ENCODE measurements at regions not wholly inside any gene's neighbourhood (a gene's known extent, or its start where the extent isn't known, plus 50 kb on each side); places are given as distances from the start of the nearest gene placed in this dataset.

- Histone ChIP-seq H3K4me1 (ENCODE audit: control insufficient read depth, insufficient read depth, low read length) (no peaks in the 10 kb centered on the region), H3K27me3 (replicated peaks in 1 of 2; ENCODE audit: control insufficient read depth in 2 of 2, insufficient read depth in 2 of 2, low read length in 1 of 2) (peaks cover 0 to 2% of the 10 kb centered on the region in 2 experiments; a peak in 1 of 4 replicates), H3K4me3 (no peak overlapping the region), H3K79me2 (ENCODE audit: control insufficient read depth, insufficient read depth, low read length) (no peaks in the 10 kb centered on the region), H3K27ac (ENCODE audit: control insufficient read depth, insufficient read depth) (no peak overlapping the region), H3K36me3 (ENCODE audit: control insufficient read depth in 2 of 2, insufficient read depth in 2 of 2, low read length in 1 of 2) (no peaks in the 10 kb centered on the region), H3K4me2 (ENCODE audit: control insufficient read depth, insufficient read depth) (no peak overlapping the region), H4K20me1 (ENCODE audit: control insufficient read depth, insufficient read depth) (no peaks in the 10 kb centered on the region), H3K9ac (ENCODE audit: control insufficient read depth, insufficient read depth, low read length) (no peak overlapping the region), H2AFZ (ENCODE audit: control insufficient read depth, low read depth, low read length) (no peak overlapping the region), H3K9me3 (replicated peaks; ENCODE audit: control insufficient read depth, insufficient read depth, low read length) (no peaks in the 10 kb centered on the region)
- POLR2A ChIA-PET, result no interaction called here
- SMC1A ChIA-PET (ENCODE audit: uncharacterized antibody, unreplicated experiment), result no interaction called here
- ATAC-seq (no peak), FAIRE-seq (no peak), DNase-seq (ENCODE audit: low read depth, low spot score) (no peak)
- in situ Hi-C loops (cut with MboI), result no loop called here
- intact Hi-C loops (cut with micrococcal nuclease; ENCODE audit: unreplicated experiment), result no loop called here
- TF ChIP-seq SUPT20H (IDR thresholded peaks at IDR 0.05; ENCODE audit: borderline replicate concordance, control insufficient read depth, low read depth, low read length) (no peak), MTA2 (IDR thresholded peaks at IDR 0.05; ENCODE audit: low read depth) (no peak), KDM1A (IDR thresholded peaks at IDR 0.05; ENCODE audit: borderline replicate concordance) (no peak), CBFB (IDR thresholded peaks at IDR 0.05; ENCODE audit: low read depth) (no peak), ZBTB33 (IDR thresholded peaks at IDR 0.05) (no peak), JUND (IDR thresholded peaks at IDR 0.05; ENCODE audit: low read depth, low read length) (no peak), SMAD5 (IDR thresholded peaks at IDR 0.05; ENCODE audit: low read depth) (no peak), BMI1 (IDR thresholded peaks at IDR 0.05; ENCODE audit: borderline replicate concordance) (no peak), HDGF (IDR thresholded peaks at IDR 0.05) (no peak), WRNIP1 (IDR thresholded peaks at IDR 0.05; ENCODE audit: borderline replicate concordance, low read depth, low read length) (no peak), POLR2A (IDR thresholded peaks at IDR 0.05; ENCODE audit: low read depth, low read length) (no peak)
- no TSS peak for BruUV-seq (replicated peaks)
- CTCF ChIA-PET, result no interaction called here
- RAD21 ChIA-PET (ENCODE audit: unreplicated experiment), result no interaction called here
Observed at GRCh38 chr3:173267716-173268115, 126.7 kb upstream of the SPATA16 start.
